HG03469 (cell line): ENCODE measurements at regions not wholly inside any gene's neighbourhood (a gene's known extent, or its start where the extent isn't known, plus 50 kb on each side); places are given as distances from the start of the nearest gene placed in this dataset.

Experiments
- ATAC-seq: cut with Tn5 transposase; IDR thresholded peaks from one replicate; pipeline ENCODE4 v1.9.1; 2021; ENCODE audit warnings: mild to moderate bottlenecking, moderate library complexity, moderate number of reproducible peaks; ENCODE audit not compliant: unreplicated experiment

DNA sequence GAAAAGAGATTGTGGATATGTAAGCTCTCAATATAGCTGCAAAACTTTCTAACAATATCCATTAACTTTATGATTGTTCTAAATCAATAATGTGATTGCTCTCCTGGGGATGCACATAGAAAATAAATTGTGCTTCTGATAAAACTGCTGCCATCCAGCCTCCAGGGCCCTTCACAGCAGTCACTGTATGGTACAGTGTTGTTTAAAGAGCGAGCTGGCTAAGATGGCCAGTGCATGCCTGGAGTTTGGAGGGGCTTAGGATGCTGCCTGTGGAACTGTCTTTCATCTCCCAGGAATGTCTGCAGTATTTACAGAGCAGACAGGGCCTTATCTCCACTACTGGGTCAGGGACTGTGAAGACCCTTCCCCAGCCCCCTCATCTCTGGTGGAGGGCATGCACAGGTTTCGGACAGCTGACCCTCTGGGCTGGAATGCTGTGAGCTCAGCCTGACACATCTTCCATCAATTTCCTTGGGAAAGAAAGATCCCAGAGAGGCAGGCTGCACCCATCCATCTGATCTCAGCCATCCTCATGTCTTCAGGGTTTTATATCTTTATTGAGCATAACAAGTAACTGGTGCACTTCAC, 137.0 kb downstream of the PLPP3 start:
- no peak for ATAC-seq

DNA sequence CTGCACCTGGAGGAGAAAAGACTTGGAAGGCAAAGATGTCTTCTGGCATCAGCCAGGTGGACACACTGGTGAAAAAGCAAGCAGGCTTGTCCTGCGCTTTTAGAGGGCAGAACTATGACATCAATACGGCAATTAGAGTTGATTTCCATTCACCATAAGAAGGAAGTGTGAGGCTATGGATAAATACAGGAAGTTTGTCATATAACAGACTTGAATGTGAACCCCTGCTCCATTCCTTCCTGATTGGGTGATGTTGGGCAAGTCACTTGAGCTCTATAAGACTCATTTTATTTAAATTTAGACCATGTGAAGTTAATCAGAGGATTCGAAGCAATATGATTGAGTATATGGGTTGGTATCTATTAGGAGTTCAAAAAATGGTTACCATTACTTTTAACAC, 137.8 kb downstream of the PLPP3 start:
- ATAC-seq = no peak

DNA sequence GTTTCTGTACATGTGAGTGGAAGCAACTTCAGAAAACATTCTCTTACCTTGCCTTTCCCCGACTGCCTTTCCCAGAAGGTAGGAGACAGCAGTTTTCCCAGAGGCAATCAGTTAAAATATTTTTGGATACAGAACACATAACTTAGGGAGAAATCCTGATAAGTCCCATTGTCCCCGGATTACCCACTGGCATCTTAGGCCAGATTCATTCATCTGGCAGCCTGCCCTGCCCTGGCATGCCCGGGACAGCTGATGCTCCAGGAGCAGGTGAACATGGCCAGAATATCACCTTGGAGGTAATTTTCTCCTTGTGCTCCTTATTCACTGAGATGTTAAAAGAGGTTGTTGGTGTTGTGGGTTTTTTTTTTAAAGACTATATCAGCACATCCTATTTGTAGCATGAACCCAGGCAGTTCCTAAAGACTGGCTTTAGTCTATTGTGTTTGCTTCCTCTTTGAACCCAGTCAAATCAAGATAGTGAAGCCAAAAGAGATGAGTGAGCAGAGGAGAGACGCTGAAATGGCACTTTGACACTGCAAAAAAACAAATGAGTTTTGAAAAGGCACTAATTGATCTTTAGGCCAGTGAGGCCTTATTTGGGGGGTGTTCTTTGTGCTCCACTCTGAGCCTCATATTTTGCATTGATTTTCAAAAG, 139.6 kb downstream of the PLPP3 start:
- ATAC-seq = no peak

DNA sequence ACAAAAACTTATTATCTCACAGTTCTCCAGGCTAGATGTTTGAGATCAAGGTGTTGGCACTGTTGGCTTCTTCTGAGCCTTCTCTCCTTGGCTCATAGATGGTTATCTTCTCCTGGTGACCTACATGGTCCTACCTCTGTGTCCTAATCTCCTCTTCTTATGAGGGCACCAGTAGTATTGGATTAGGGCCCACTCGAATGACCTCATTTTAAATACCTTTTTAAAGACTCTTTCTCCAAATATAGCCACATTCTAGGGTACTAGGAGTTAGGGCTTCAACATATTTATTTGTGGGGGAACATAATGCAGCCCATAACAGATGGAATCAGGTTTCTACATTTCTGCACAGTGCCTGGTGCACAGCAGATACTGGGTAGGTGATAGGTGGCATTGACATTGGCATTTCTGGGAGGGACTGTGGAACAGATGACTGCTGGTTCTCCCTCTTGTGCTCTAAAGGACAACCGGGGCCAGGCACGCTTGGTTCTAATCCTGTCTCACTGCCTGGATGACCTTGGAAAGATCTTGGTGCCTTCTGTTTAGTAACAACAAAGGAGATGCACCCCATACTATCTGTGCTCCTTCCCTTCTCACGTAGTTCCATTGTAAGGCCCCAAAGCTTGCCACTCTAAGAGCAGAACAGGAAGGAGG, 140.3 kb downstream of the PLPP3 start:
- ATAC-seq = no peak

GRCh38 chr1:56437959-56438358, 141.4 kb downstream of the PLPP3 start:
- ATAC-seq = no peak

DNA sequence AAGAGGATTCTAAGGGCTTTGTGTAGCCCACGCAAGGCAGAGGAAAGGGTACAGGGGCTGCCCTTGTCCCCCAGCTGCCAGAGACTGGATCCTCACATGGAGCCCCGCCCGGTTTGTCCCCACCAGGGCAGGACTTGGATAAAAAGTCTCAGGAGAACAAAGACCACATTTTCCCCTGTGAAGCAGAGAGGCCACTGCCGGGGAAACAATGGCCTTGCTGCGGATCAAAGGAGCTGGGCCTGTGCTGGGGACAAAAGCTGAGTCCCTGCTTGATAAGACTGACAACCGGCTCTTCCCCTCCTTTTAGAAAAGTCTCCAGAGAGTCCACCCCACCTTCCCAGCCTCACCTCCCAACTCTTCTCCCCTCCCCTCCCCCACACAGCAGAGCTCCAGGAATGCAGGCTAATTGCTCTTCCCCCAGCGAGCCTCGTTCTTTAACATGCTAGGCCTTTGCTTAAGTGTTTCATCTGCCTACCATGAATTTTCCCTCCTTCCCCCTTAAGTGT, 142.4 kb downstream of the PLPP3 start:
- ATAC-seq = no peak

- no peak for ATAC-seq
These were observed 143.1 kb downstream of the PLPP3 start for GRCh38 chr1:56436296-56436695.

DNA sequence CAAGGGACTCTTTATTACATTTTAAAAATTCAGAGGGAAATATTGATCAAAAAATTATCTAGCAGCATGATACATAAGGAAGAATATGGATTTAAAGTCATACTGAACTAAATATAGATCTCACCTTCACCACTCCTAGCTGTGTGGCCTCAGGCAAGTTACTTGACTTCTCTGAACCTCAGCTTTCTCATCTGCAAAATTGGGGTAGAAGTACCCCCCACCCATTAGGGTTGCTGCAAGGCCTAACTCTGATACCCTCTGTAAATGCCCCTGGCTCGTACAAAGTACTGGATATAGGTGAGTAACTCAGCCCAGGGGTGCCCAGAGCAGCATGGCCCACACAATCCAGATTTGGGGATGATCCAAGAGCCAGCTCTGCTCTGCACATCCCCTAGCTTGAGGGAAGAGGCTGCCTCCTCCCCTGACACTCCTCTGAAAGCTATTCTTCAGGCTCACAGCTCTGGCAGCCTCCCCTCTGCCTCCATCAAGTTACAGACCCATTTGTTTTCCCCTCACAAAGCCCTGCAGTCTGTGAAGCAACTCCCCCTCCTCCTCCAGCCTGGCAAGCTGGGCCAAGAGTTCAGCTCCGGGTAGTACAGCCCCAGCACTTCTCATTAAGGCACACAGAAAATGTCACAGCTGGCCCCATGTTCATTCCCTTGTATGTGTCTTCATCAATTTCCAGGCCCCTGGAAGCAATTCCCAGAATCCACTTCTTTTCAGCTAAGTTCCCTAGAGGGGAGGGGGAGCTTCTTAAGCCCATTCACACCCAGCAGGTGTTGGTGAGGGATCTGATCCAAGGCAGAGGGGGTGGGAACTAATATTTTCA, 143.7 kb downstream of the PLPP3 start:
- ATAC-seq = no peak

GRCh38 chr1:56434740-56435139, 144.6 kb downstream of the PLPP3 start:
- no peak for ATAC-seq

DNA sequence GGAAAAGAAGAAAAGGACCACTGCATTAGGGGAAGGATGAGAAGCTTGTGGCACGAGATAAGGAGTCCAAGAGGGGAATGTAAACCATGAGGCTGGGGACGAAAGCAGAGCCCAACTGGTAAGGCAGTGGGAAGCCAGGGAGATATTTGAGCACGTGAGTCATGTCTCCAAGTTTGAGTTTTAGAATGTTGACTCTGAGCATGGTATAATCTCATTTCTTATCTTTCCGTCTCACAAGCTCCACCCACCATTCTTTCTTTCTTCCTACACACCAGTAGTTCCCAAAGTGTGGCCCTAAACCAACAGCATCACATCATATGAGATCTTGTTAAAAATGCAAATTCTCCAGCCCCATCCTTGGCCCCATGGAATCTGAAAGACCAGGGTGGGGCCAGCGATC, 145.3 kb downstream of the PLPP3 start:
- ATAC-seq = no peak

- no peak for ATAC-seq
These were observed 146.2 kb downstream of the PLPP3 start for GRCh38 chr1:56433056-56433577.

GRCh38 chr1:56432166-56432971, 147.0 kb downstream of the PLPP3 start:
- no peak for ATAC-seq

DNA sequence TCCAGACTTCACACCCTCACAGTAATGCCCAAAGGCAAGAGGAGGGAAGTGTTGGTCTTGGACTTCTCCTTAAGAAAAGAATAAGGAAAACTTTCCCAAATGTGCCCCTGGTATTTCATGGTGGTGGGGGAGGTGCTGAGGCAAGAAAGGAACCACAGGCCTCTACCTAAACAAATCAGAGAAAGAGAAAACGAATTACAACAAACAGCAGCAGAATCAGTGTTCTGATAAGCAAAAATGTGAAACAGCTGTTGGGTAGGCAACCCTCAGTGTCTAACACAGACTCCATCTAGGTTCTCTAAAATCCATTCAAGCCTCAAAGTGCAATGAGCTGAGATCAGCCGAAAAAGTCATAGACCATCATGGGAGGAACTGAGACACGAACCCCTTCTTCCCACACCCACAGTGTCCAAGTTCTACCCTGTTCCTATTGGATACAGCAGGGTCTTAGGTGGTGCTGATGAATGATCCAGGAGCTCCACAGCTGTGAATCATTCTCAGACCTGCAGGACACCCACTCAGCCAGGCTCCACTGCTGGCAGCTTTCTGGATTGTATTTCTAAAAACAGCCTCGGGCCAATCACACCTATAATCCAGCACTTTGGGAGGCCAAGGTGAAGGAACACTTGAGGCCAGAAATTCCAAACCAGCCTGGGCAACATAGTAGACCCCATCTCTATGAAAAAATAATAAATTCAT, 149.1 kb downstream of the PLPP3 start:
- no peak for ATAC-seq

- ATAC-seq = no peak
These were observed 150.1 kb downstream of the PLPP3 start for GRCh38 chr1:56429288-56429687.

DNA sequence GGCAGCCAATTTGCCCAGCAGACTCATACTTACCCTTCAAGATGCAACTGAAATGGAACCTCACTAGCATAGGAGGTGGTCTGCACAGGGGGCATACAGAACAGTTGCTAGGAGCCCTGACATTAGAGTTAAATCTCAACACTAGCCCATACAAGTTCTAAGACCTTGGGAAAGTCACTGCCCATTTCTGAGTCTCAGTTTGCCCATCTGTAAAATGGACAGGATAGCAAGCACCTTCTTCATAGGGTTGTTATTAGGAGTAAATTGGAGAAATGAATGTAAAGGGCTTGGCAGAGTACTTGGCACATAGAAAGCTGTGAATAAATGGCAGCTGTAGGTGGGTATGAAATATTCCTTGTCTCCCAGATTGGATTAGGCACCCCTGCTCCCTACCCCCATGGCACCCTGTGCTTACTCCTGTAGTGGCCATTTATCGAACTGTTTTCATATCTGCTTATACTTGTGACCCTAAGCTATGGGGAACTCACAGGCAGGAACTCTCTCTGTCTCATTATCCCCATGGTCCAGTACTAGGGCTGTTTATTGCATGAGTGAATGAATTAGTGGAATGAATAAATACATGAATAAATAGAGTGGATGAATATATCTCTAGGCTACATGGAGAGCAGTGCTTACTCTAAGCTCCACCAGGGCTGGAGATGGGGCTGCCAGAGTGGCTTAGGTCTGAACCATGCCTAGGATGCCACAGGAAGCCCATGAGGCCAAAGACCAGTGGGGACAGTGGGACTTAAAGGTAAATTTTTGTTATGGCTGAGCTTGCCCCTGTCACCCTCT, 152.6 kb downstream of the PLPP3 start:
- no peak for ATAC-seq

- no peak for ATAC-seq
These were observed 153.8 kb downstream of the PLPP3 start for GRCh38 chr1:56425494-56426037.

GRCh38 chr1:56424744-56425493, 154.4 kb downstream of the PLPP3 start:
- no peak for ATAC-seq

DNA sequence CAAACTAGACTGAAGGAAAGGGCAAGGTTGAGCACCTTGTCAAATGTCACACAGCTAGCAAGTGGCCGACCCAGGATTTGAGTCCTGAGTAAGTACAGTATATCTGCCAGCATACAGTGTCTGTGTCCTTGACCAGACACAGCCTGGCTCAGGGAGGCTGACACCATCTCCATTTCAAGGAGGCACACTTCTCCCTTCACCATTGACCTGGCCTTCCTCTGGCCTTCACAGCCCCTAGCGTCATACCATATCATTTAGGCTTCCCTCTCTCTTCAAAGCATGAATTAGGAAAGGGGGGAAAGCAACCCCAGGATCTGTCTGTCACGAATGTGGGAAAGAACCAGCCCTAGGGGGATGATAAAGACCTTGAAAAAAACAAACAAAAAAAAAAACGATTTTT, 155.6 kb downstream of the PLPP3 start:
- no peak for ATAC-seq
